H9 (cell line): ENCODE measurements at regions not wholly inside any gene's neighbourhood (a gene's known extent, or its start where the extent isn't known, plus 50 kb on each side); places are given as distances from the start of the nearest gene placed in this dataset.

Experiments used
- DNase-seq: peaks from one replicate; pipeline ENCODE4 v3.0.0-alpha.2; 2017
- H2AFZ ChIP-seq: one replicate; pipeline ENCODE4 v1.6.1; 2013; ENCODE audit warnings: mild to moderate bottlenecking, low read length, control low read depth, moderate library complexity
- H2AK5ac ChIP-seq: 2 replicates; pipeline ENCODE4 v1.6.1; 2013; ENCODE audit warnings: low read length, control low read depth, mixed read lengths; ENCODE audit not compliant: insufficient read length
- H2BK120ac ChIP-seq: one replicate; pipeline ENCODE4 v1.6.1; 2013; ENCODE audit warnings: low read depth, mild to moderate bottlenecking, low read length, control low read depth, inconsistent platforms; ENCODE audit not compliant: poor library complexity, severe bottlenecking
- H2BK12ac ChIP-seq: 2 replicates; pipeline ENCODE4 v1.6.1; 2013; ENCODE audit warnings: low read length, control low read depth, mixed read lengths, low read depth; ENCODE audit not compliant: insufficient read length
- H2BK15ac ChIP-seq: 2 replicates; pipeline ENCODE4 v1.6.1; 2013; ENCODE audit warnings: low read depth, low read length, control low read depth
- H2BK20ac ChIP-seq: one replicate; pipeline ENCODE4 v1.6.1; 2013; ENCODE audit warnings: low read depth, mild to moderate bottlenecking, low read length, control low read depth, inconsistent platforms; ENCODE audit not compliant: poor library complexity, severe bottlenecking
- H2BK5ac ChIP-seq: 2 replicates; pipeline ENCODE4 v1.6.1; 2013; ENCODE audit warnings: low read length, control low read depth, mixed read lengths; ENCODE audit not compliant: insufficient read length
- H3K14ac ChIP-seq: 2 replicates; pipeline ENCODE4 v1.6.1; 2013; ENCODE audit warnings: low read length, control low read depth; ENCODE audit not compliant: insufficient read depth
- H3K18ac ChIP-seq: 2 replicates; pipeline ENCODE4 v1.6.1; 2013; ENCODE audit warnings: low read depth, mild to moderate bottlenecking, mixed read lengths, low read length, control low read depth; ENCODE audit not compliant: insufficient read length
- H3K23ac ChIP-seq: 2 replicates; pipeline ENCODE4 v1.6.1; 2013; ENCODE audit warnings: low read length, control low read depth, mixed read lengths, low read depth; ENCODE audit not compliant: insufficient read length
- H3K23me2 ChIP-seq: 2 replicates; pipeline ENCODE4 v1.6.1; 2013; ENCODE audit warnings: low read depth, mild to moderate bottlenecking, mixed read lengths, low read length, control low read depth; ENCODE audit not compliant: insufficient read length, poor library complexity, severe bottlenecking
- H3K27ac ChIP-seq: 2 replicates; pipeline ENCODE4 v1.5.1; 2013; ENCODE audit warnings: low read length, control low read depth, mixed read lengths, low read depth; ENCODE audit not compliant: insufficient read length
- H3K27me3 ChIP-seq: 2 replicates; pipeline ENCODE4 v1.6.1; 2013; ENCODE audit warnings: low read length, control low read depth, inconsistent platforms; ENCODE audit not compliant: insufficient read depth
- H3K4ac ChIP-seq: 2 replicates; pipeline ENCODE4 v1.6.1; 2013; ENCODE audit warnings: low read depth, mild to moderate bottlenecking, control low read depth, inconsistent platforms, low read length, moderate library complexity
- H3K4me1 ChIP-seq: 2 replicates; pipeline ENCODE4 v1.6.1; 2013; ENCODE audit warnings: low read length, control low read depth, inconsistent platforms; ENCODE audit not compliant: insufficient read depth
- H3K4me2 ChIP-seq: 2 replicates; pipeline ENCODE4 v1.6.1; 2013; ENCODE audit warnings: low read length, control low read depth, mixed read lengths; ENCODE audit not compliant: insufficient read length, insufficient read depth
- H3K56ac ChIP-seq: 2 replicates; pipeline ENCODE4 v1.6.1; 2013; ENCODE audit warnings: low read depth, mild to moderate bottlenecking, mixed read lengths, low read length, control low read depth; ENCODE audit not compliant: insufficient read length
- H3K79me1 ChIP-seq: 2 replicates; pipeline ENCODE4 v1.6.1; 2013; ENCODE audit warnings: low read depth, mild to moderate bottlenecking, moderate library complexity, low read length, control low read depth, inconsistent platforms; ENCODE audit not compliant: insufficient read depth, poor library complexity, severe bottlenecking
- H3K79me2 ChIP-seq: 2 replicates; pipeline ENCODE4 v1.6.1; 2013; ENCODE audit warnings: low read length, control low read depth, inconsistent platforms; ENCODE audit not compliant: insufficient read depth
- H3K9ac ChIP-seq: 2 replicates; pipeline ENCODE4 v1.6.1; 2013; ENCODE audit warnings: low read length, control low read depth, mixed read lengths; ENCODE audit not compliant: insufficient read length; ENCODE audit errors: extremely low read depth
- H3K9me3 ChIP-seq: one replicate; pipeline ENCODE4 v1.6.1; 2013; ENCODE audit warnings: low read depth, low read length, inconsistent platforms; ENCODE audit not compliant: control insufficient read depth
- H3T11ph ChIP-seq: one replicate; pipeline ENCODE4 v1.6.1; 2013; ENCODE audit warnings: mild to moderate bottlenecking, low read length, control low read depth, inconsistent platforms
- H4K20me1 ChIP-seq: one replicate; pipeline ENCODE4 v1.6.1; 2013; ENCODE audit not compliant: control insufficient read depth, insufficient read length, insufficient read depth
- H4K5ac ChIP-seq: 2 replicates; pipeline ENCODE4 v1.6.1; 2013; ENCODE audit warnings: low read depth, mild to moderate bottlenecking, mixed read lengths, low read length, control low read depth; ENCODE audit not compliant: insufficient read length
- H4K8ac ChIP-seq: replicated peaks from 2 replicates; pipeline ENCODE4 v1.6.1; 2013; ENCODE audit warnings: low read length, control low read depth, mixed read lengths, low read depth; ENCODE audit not compliant: insufficient read length
- H4K91ac ChIP-seq: 2 replicates; pipeline ENCODE4 v1.6.1; 2013; ENCODE audit warnings: low read depth, mild to moderate bottlenecking, moderate library complexity, mixed read lengths, low read length, control low read depth; ENCODE audit not compliant: insufficient read length
- H3K27ac Mint-ChIP-seq, 3 experiments: 2 replicates in 2 of 3; 3 replicates in 1 of 3; pipeline ENCODE4 v1.8.0; 2020 to 2021; ENCODE audit warnings: mixed read lengths in 3 of 3, mild to moderate bottlenecking in 1 of 3, moderate library complexity in 1 of 3
- H3K27me3 Mint-ChIP-seq: 2 replicates; pipeline ENCODE4 v1.8.0; 2021; ENCODE audit warnings: low read depth, mild to moderate bottlenecking, moderate library complexity, mixed read lengths
- H3K36me3 Mint-ChIP-seq, 3 experiments: 2 replicates in 2 of 3; 3 replicates in 1 of 3; pipeline ENCODE4 v1.8.0; 2020 to 2021; ENCODE audit warnings: low read depth in 3 of 3, mixed read lengths in 3 of 3; ENCODE audit not compliant: insufficient read depth in 1 of 3
- H3K4me1 Mint-ChIP-seq, 2 experiments: 2 replicates each; pipeline ENCODE4 v1.8.0; 2020; ENCODE audit warnings: mixed read lengths in 2 of 2
- H3K4me3 Mint-ChIP-seq, 2 experiments: 2 replicates in 1 of 2; 3 replicates in 1 of 2; pipeline ENCODE4 v1.8.0; 2020 to 2021; ENCODE audit warnings: mild to moderate bottlenecking in 2 of 2, mixed read lengths in 2 of 2, moderate library complexity in 1 of 2
- H3K9me3 Mint-ChIP-seq, 2 experiments: 2 replicates in 1 of 2; 3 replicates in 1 of 2; pipeline ENCODE4 v1.8.0; 2020; ENCODE audit warnings: mild to moderate bottlenecking in 2 of 2, mixed read lengths in 2 of 2, moderate library complexity in 1 of 2
- WGBS: extraction: QIAGEN DNeasy Blood & Tissue Kit; methylation state at CpG from one replicate; pipeline ENCODE4 v1.1.7; 2013; ENCODE audit warnings: missing lambda C conversion rate, low lambda C conversion rate, mixed read lengths; ENCODE audit not compliant: insufficient read length; ENCODE audit errors: extremely low coverage; 5-methylcytosine and 5-hydroxymethylcytosine counted together
- TF ChIP-seq, protein P1 (sequence below): fragments of 200-600 bp; sonication (generic); conservative IDR thresholded peaks from 3 replicates; pipeline ENCODE4 v1.8.0; 2021; ENCODE audit warnings: antibody characterized with exemption, mild to moderate bottlenecking

DNA sequence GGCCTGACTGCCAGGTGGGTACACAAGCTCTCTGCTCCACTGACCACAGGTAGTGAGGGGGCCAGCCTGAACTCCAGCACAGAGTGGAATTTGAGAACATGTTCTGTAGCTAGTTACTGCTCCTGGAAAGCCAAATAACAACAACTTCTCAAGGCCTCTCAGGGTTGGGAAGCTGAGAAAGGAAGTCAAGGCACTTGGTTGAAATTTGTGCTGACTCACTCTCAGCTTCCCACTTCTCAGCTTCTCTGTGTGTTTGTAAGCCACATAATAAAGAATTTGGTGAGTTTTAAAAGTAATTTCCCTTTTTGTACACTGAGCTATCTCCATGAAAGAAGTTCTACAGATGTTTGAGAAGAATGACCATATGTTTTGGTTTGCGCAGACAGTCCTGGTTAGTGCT, 234.9 kb downstream of the KTN1 start:
- H3K4me1 Mint-ChIP-seq: no peaks in the 10 kb centered on the region
- H3K27ac Mint-ChIP-seq: no peak overlapping the region
- H3K36me3 Mint-ChIP-seq: peaks cover 0 to 27% (median 4%) of the 10 kb centered on the region in 3 experiments; a peak in 4 of 7 replicates
- Histone ChIP-seq H2BK120ac (no peak overlapping the region), H2AFZ (no peak overlapping the region), H3K9me3 (no peaks in the 10 kb centered on the region), H3K23ac (no peak overlapping the region), H4K91ac (no peak overlapping the region), H4K8ac (no peak overlapping the region), H3K4ac (no peak overlapping the region), H3K18ac (no peak overlapping the region), H4K5ac (no peak overlapping the region), H3T11ph (no peak overlapping the region), H3K4me1 (no peaks in the 10 kb centered on the region), H4K20me1 (no peaks in the 10 kb centered on the region), H2AK5ac (no peak overlapping the region), H3K14ac (no peak overlapping the region), H2BK15ac (no peak overlapping the region), H3K27me3 (no peaks in the 10 kb centered on the region), H3K23me2 (no peaks in the 10 kb centered on the region), H3K9ac (no peak overlapping the region), H3K79me1 (no peaks in the 10 kb centered on the region), H3K27ac (no peak overlapping the region), H3K4me2 (no peak overlapping the region), H3K79me2 (no peaks in the 10 kb centered on the region), H3K56ac (no peak overlapping the region), H2BK5ac (no peak overlapping the region), H2BK20ac (no peak overlapping the region), H2BK12ac (no peak overlapping the region)
- no peak for DNase-seq
- WGBS: no CpG with 5 or more reads among the region's 1 CpG
- TF ChIP-seq, protein P1, sequence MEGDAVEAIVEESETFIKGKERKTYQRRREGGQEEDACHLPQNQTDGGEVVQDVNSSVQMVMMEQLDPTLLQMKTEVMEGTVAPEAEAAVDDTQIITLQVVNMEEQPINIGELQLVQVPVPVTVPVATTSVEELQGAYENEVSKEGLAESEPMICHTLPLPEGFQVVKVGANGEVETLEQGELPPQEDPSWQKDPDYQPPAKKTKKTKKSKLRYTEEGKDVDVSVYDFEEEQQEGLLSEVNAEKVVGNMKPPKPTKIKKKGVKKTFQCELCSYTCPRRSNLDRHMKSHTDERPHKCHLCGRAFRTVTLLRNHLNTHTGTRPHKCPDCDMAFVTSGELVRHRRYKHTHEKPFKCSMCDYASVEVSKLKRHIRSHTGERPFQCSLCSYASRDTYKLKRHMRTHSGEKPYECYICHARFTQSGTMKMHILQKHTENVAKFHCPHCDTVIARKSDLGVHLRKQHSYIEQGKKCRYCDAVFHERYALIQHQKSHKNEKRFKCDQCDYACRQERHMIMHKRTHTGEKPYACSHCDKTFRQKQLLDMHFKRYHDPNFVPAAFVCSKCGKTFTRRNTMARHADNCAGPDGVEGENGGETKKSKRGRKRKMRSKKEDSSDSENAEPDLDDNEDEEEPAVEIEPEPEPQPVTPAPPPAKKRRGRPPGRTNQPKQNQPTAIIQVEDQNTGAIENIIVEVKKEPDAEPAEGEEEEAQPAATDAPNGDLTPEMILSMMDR: no peak
- peaks cover 2% of the 10 kb centered on the region; the same call in 1 of the 2 replicates for H3K27me3 Mint-ChIP-seq
- peaks cover 17 to 18% of the 10 kb centered on the region in 2 experiments for H3K9me3 Mint-ChIP-seq
- no peak overlapping the region for H3K4me3 Mint-ChIP-seq
